Right renal pelvis (tissue), 4 donors: ENCODE measurements at regions not wholly inside any gene's neighbourhood (a gene's known extent, or its start where the extent isn't known, plus 50 kb on each side); places are given as distances from the start of the nearest gene placed in this dataset.
"Not testable (repeated sequence)": the region's sequence is repeated elsewhere in the genome, so short reads cannot be mapped to it uniquely, and the experiment has no call there.

Source experiments
- DNase-seq, 4 donors: peaks; one replicate each; pipeline ENCODE4 v3.0.0-alpha.2; 2013; ENCODE audit warnings: low read depth in 4 of 4, low spot score in 3 of 4, missing footprints in 1 of 4

DNA sequence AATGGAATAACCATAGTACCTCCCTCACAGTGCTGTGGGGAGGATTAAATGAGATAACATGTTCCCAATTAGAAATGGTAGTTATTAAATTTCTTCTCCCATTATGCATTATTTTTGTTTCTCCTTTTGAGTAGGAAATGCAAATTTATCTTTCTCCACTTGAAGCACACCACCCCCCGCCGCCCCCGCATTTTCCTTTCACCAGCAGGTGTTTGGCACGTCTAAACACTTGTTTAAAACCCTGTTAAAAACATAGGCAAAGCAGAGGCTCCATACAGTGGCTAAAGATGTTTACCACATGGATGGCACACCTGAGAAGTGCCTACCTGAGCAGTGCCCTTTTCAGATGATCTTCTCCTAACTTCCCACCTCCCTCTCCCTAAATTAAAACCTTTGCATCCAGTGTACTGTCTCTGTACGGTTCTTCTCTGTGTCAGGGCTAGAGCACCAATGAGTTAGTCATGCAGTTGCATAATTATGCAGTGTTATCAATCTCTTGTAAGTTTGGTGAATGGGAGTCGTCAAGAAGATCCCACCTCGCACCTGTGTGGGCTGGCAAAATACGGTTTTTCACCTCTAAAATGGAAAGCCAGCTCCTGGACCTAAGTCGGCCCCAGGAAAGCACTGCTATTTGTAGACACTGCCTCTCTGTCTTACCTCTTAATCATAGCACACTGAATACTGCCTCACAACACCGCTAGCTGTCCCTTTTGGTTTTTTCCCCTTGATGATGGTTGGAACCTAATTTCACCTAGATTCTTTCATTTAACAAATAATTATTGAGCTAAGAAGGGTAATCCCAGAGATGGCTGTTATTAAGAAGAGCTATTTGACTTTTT lies 122.0 kb downstream of the CT47B1 start:
- no peak for DNase-seq

DNA sequence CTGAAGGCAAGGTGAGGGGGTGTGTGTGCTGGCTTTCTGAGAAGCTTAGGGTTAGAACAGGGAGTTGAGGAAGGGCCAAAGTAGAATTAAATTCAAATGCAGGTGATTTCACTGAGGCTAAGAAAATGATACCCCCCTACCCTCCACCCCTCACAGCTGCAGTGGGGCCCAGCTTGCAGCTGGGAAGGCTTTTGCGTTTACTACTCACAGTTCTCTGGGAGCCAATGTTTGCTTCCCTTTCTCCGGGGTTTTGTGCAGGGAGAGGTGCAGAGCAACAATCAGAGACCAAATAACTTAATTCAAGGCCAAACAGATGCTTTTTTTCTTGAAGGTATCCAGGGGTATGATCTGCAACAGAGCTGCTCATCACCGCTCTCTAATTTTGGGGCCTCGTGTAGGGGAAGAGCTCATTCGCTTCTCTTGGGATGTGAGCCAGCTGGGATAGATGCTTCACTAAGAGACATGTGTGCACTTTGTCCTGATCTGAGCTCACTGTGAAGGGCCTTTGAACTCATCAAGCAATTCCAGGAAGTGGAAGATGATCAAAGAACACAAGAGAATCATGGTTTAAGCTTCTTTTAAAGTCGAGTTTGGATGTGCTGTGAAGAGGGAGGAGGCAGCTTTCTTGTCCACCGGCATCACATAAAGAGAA lies 122.7 kb upstream of the C1GALT1C1 start:
- no peak for DNase-seq

- DNase-seq = no peak
Observed at GRCh38 chrX:120751683-120752082, 121.8 kb upstream of the C1GALT1C1 start.

GRCh38 chrX:120750381-120750780 lies 120.5 kb upstream of the C1GALT1C1 start:
- DNase-seq = no peak

DNA sequence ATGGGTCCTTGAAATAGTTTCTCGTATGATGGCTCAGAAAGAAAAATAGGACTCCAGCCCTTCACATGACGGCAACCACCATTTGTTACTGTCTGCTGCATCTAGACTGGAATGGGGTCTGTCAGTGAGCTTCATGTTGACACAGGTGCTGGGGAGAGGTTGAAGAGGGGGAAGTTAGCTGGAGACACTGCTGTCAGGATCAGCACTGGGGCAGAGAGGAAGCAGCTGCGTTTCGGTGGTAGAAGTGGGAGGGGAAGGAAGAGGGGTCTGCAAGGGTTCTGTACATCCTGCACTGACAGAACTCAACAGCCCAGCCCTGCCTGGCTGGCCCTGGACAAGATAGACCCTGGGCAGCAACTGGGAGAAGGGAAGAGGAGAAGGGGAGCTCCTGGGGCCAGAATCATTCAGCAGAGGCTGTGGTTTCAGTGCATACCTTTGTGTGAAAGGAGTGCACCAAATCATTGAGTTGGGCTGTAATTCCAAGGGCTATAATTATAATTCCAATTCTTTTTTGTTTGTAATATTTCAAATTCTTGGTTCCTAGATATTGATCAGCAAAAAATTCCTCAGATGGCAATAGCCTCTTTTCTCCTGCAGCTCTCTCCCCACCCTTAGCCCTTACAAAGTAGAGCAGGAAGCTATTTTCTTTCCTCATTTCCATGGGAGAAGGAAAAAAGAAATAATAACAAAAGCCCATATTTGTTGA lies 119.4 kb upstream of the C1GALT1C1 start:
- no peak for DNase-seq

DNA sequence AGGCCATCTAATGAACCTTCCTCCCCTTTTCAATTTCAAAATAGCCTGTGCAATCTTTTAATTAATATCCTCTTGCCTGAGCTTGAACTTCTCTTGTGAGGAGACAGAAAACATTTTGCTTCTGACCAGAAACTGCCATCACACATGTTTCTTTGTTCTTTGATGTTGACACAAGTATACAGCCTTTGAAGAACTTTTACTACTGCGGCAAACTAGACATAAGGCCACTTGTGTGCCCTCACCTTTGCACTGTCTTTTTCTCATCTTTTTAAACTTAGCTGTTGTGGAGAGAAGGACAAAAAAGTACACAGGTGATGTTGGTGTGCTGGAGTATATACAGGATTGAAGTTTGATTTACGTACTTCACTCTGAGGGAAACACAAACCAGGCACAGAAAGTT lies 116.3 kb upstream of the C1GALT1C1 start:
- no peak for DNase-seq

GRCh38 chrX:120742946-120743665 lies 113.3 kb upstream of the C1GALT1C1 start:
- no peak for DNase-seq

GRCh38 chrX:120741452-120741851 lies 111.6 kb upstream of the C1GALT1C1 start:
- DNase-seq = no peak

DNA sequence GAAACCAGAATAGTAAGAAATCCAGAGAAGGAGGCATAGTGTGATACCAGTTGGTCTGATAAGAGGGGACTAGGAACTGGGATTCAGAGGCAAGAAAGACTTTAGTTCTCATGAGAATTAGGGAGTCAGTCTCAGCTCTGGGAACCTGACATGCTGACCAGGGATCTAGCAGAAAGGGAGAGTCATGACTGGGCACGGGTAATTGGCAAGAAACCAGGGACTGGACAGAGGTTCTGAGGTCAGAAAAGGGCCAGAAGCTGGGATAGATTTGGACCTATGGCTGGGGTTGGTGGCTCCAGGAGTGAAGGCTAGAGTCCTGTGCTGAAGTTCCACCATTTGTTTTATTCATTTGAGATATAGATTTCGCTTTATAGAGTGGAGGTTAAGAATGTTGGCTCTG lies 110.2 kb upstream of the C1GALT1C1 start:
- DNase-seq = no peak

- DNase-seq = no peak
Observed at GRCh38 chrX:120739300-120739699, 109.4 kb upstream of the C1GALT1C1 start.

DNA sequence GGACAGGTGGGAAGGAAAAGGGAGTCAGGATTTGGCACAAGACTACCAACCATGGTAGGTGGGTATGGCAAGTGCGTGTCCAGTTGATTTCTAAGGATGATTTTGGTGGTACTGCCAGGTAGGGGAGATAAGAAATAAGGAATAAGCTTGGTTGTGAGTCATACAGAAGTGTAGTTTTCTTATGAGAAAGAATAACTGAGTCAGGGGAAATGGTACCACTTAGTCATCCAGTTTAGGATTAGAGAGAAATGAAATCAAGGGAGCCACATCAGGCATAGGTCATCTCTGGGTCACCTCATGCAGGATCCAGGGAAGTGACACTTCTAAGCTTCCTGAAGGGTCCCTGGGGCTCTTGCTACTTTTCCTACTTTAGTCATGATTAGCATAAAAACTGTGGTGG lies 107.1 kb upstream of the C1GALT1C1 start:
- DNase-seq = no peak

- DNase-seq = no peak
Observed at GRCh38 chrX:120735966-120736365, 106.1 kb upstream of the C1GALT1C1 start.

DNA sequence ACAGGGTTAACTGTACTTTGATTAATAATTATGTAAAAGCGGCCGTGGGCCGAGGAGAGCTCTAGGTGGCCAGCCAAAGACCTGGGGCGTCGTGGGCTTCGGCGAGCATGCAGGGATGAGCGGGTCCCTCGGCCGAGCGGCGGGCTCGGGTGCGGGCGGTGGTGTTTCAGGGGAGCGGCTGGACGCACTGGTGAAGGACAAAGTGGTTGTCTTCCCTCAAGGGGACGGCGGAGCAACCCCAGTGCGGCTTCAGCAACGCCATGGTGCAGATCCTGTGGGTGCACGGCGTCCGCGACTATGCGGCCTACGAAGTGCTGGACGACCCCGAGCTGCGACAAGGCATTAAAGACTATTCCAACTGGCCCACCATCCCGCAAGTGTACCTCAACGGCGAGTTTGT lies 103.0 kb upstream of the C1GALT1C1 start:
- no peak for DNase-seq

DNA sequence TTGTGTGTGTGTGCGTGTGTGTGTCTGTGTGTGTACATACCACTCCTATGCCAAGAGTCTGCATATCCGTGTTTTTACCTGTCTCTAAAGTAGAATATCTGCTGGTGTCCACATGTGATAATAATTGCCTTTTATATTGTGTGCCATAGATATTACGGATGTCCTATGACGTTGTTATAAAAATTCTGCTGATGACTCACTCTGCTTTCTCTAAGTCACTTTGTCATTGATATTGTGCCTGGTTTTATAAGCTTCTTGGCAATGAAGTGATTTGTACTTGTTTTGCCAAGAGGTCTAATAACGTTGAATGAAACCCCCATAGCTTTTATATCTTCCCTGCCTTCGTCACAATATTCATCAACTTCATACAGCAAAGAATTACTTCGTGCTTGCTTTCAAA lies 102.6 kb upstream of the C1GALT1C1 start:
- DNase-seq = no peak

DNA sequence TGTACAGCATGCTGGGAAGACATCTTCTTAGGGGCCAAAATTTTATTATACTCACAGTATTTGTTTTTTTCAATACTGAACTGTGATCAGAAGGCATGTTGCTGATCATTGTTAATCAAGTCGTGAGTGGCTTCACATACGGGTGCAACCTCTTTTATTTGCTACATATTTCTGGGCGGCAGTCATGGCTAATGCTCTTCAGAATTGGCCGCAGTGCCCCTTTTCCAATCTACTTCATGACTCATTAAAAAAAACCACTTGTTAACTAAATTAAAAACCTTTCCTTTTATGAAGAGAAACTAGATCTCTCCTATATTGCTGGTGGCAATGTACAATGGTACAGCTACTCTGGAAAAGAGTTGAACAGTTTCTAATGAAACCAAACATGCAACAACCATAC lies 101.5 kb upstream of the C1GALT1C1 start:
- DNase-seq = no peak

DNA sequence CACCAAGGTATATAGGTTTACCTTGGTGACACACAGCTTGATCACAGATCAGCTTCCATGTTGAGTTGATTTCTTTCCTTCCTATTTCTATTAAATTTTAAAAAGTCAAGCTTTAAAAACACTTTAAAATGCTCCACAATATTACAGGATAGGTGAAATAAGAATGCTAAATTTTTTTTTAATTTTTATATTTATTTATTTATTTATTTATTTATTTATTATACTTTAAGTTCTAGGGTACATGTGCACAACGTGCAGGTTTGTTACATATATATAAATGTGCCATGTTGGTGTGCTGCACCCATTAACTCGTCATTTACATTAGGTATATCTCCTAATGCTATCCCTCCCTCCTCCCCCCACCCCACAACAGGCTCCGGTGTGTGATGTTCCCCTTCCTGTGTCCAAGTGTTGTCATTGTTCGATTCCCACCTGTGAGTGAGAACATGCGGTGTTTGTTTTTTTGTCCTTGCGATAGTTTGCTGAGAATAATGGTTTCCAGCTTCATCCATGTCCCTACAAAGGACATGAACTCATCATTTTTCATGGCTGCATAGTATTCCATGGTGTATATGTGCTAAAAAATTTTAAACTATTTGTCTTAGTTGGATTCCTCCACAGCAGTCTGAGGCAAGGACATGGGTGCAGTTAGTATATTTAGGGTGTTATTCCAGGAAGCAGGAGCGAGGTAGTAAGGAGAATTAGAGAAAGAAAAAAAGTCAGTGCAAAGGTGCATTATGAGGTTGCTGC lies 99.8 kb upstream of the C1GALT1C1 start:
- not testable (repeated sequence) for DNase-seq

GRCh38 chrX:120727911-120728310 lies 98.1 kb upstream of the C1GALT1C1 start:
- no peak for DNase-seq

- DNase-seq = no peak
Observed at GRCh38 chrX:120727452-120727851, 97.6 kb upstream of the C1GALT1C1 start.

GRCh38 chrX:120726294-120726693 lies 96.4 kb upstream of the C1GALT1C1 start:
- no peak for DNase-seq

- no peak for DNase-seq
Observed at GRCh38 chrX:120725874-120726273, 96.0 kb upstream of the C1GALT1C1 start.
